SJSA1 (cell line): ENCODE measurements at regions not wholly inside any gene's neighbourhood (a gene's known extent, or its start where the extent isn't known, plus 50 kb on each side); places are given as distances from the start of the nearest gene placed in this dataset.

ENCODE experiments used
- DNase-seq, 2 experiments: peaks; one replicate each; pipeline ENCODE4 v3.0.0-alpha.2; 2015 to 2020; ENCODE audit warnings: low spot score in 2 of 2, low read depth in 1 of 2
- H3K27ac ChIP-seq: fragments of 250-450 bp; sonication (Bioruptor Pico); 2 replicates; pipeline ENCODE4 v1.5.1; 2020; ENCODE audit warnings: mild to moderate bottlenecking, moderate library complexity
- H3K27me3 ChIP-seq: fragments of 250-450 bp; sonication (Bioruptor Pico); replicated peaks from 2 replicates; pipeline ENCODE4 v1.5.1; 2020; ENCODE audit warnings: mild to moderate bottlenecking, moderate library complexity
- H3K36me3 ChIP-seq: fragments of 250-450 bp; sonication (Bioruptor Pico); 2 replicates; pipeline ENCODE4 v1.5.1; 2020; ENCODE audit warnings: mild to moderate bottlenecking
- H3K4me1 ChIP-seq: fragments of 250-450 bp; sonication (Bioruptor Pico); replicated peaks from 2 replicates; pipeline ENCODE4 v1.6.1; 2021; ENCODE audit warnings: mild to moderate bottlenecking
- H3K4me3 ChIP-seq: fragments of 250-450 bp; sonication (Bioruptor Pico); 2 replicates; pipeline ENCODE4 v1.5.1; 2020; ENCODE audit warnings: mild to moderate bottlenecking
- H3K9me3 ChIP-seq: fragments of 250-450 bp; sonication (Bioruptor Pico); replicated peaks from 2 replicates; pipeline ENCODE4 v1.5.1; 2020; ENCODE audit warnings: mild to moderate bottlenecking

DNA sequence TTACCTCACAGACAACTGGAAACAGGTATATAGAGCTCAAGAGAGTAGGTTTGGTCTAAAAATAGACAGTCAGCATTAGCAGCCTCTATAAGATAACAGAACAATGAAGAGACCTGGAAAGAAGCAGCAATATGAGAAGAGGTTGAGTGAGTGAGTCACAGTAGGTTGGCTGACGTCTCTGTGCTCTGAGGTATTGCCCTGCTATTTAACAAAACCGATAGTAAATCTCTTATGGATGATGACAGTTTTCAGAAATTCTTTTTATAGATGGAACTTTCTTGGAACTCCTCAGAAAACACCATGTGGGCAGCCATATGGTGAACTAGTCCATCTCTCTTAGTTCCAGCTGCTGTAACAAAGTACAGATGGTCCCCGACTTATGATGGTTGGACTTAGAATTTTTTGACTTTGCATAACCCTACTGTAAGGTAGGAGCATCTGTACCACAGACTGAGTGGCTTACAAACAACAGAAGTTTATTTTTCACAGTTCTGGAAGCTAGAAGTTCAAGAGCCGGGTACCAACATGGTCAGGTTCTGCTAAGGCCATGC lies 123.5 kb downstream of the MBD2 start:
- DNase-seq: no peak

GRCh38 chr18:54100466-54100865 lies 124.0 kb downstream of the MBD2 start:
- Histone ChIP-seq H3K36me3 (no peaks in the 10 kb centered on the region), H3K4me1 (no peaks in the 10 kb centered on the region), H3K27ac (no peak overlapping the region), H3K27me3 (no peaks in the 10 kb centered on the region), H3K9me3 (no peaks in the 10 kb centered on the region), H3K4me3 (no peak overlapping the region)
- DNase-seq: no peak

More for the DNA sequence above, 123.5 kb downstream of the MBD2 start:
- Histone ChIP-seq H3K27me3 (no peaks in the 10 kb centered on the region), H3K27ac (no peak overlapping the region), H3K36me3 (no peaks in the 10 kb centered on the region), H3K4me3 (no peak overlapping the region), H3K4me1 (no peaks in the 10 kb centered on the region), H3K9me3 (no peaks in the 10 kb centered on the region)

DNA sequence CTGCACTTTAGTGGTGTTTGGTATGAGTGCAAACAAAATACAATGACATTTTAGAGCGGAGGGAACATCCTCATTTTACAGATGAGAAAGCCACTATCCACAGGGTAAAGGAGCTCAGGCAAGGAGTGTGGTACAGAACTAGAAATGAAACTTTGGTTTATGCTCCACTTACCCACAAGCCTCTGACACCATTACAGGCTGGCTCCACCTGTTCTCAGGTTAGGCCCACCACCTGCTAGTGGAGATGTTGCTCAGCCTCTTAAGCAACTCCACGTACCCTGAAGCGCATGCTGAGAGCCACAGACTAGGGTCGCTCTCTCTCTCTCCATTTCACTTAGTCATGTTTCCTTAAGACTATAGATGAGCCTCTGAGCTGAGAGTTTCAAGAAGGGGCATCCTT lies 130.0 kb downstream of the MBD2 start:
- H3K9me3 ChIP-seq: no peaks in the 10 kb centered on the region
- H3K27ac ChIP-seq: no peak overlapping the region
- H3K36me3 ChIP-seq: no peaks in the 10 kb centered on the region
- no peaks in the 10 kb centered on the region for H3K27me3 ChIP-seq
- no peaks in the 10 kb centered on the region for H3K4me1 ChIP-seq
- no peak overlapping the region for H3K4me3 ChIP-seq
- no peak for DNase-seq

DNA sequence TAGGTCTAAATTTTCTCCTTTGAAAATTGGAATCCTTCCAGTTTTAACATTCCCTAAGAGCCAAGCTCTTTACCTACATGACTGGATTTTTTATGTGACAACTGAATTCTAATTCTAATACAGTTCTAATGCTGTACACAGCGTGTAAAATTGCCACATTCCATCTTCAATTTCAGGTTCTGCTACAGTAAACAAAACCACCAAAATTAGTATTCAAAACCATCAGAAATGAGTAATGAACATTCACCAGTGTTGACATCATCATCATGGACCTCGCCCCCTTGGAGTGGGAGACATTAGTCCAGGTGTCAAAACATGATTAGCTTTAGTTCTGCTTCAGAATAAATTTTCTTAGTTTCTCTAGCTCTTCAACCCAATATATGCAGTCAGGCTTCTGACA lies 133.6 kb downstream of the MBD2 start:
- no peaks in the 10 kb centered on the region for H3K4me1 ChIP-seq
- H3K36me3 ChIP-seq: no peaks in the 10 kb centered on the region
- DNase-seq: no peak
- H3K9me3 ChIP-seq: no peaks in the 10 kb centered on the region
- no peak overlapping the region for H3K4me3 ChIP-seq
- no peaks in the 10 kb centered on the region for H3K27me3 ChIP-seq
- H3K27ac ChIP-seq: no peak overlapping the region

DNA sequence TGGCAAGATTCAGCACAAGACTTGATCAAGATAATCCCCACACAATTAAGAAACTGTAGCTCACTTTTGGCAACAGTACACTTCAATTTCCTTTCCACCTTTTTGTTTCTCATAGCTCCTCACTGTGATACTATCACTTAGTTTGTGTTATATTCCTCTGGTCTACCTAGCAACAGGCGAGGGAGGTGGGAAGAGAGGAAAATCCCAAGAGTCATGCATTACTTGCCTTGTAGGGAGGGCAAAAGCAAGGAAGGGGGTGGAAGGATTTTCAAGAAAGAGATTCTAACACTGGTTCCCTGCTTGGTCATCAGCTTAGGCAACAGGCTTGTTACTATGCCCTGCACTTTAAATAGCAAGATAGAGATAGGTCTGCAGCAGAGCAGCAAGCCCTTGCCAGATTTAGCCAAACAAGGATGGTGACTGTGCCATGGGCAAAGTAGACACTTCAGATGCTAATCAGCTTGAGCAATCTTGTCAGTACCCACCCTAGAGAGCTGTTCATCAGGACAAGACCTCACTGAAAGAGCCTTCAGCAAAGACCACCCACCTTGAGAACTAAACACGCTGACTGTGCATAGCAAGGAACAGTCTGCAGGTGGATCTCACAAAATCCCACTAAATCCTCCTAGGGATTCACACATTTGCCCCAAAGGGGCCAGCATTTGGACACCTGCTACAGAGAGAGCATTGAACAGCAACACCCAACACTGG lies 134.6 kb downstream of the MBD2 start:
- Histone ChIP-seq H3K4me1 (no peaks in the 10 kb centered on the region), H3K4me3 (no peak overlapping the region)
- no peak for DNase-seq

GRCh38 chr18:54086863-54087262 lies 137.6 kb downstream of the MBD2 start:
- H3K36me3 ChIP-seq: no peaks in the 10 kb centered on the region
- no peak overlapping the region for H3K27ac ChIP-seq
- H3K27me3 ChIP-seq: no peaks in the 10 kb centered on the region
- H3K4me3 ChIP-seq: no peak overlapping the region
- no peaks in the 10 kb centered on the region for H3K9me3 ChIP-seq
- H3K4me1 ChIP-seq: no peaks in the 10 kb centered on the region
- DNase-seq: no peak

More for the DNA sequence above, 134.6 kb downstream of the MBD2 start:
- Histone ChIP-seq H3K27me3 (no peaks in the 10 kb centered on the region), H3K27ac (no peak overlapping the region), H3K9me3 (no peaks in the 10 kb centered on the region), H3K36me3 (no peaks in the 10 kb centered on the region)

DNA sequence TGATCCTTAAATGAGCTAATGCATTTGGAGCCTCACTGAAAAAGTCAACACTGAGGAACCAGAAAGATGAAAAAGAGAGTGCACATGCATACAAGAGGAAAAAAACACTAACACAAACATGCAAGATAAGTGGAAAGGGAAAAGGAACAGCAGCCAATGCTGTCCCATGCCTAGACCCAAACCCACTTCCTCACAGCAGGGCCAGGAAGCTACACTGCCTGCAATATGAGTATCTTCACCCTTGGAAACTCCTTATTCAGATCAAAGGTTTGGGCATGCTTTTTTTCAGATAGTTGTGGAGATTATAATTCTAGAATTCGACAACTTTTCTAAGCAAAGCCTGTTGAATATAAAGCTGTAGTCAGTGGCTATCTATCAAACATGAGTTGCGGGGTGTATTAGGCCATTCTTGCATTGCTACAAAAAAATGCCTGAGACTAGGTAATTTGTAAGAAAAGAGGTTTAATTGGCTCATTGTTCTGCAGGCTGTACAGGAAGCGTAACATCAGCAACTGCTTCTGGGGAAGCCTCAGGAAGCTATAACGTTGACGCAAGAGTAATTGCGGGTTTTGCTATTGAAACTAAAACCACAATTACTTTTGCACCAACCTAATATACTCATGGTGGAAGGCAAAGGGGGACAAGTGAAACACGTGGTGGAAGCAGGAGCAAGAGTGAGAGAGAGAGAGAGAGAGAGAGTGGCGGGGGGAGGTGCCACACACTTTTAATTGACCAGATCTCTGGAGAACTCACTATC lies 138.2 kb downstream of the MBD2 start:
- no peaks in the 10 kb centered on the region for H3K9me3 ChIP-seq
- H3K36me3 ChIP-seq: no peaks in the 10 kb centered on the region
- no peak for DNase-seq
- H3K4me1 ChIP-seq: no peaks in the 10 kb centered on the region
- H3K4me3 ChIP-seq: no peak overlapping the region
- no peaks in the 10 kb centered on the region for H3K27me3 ChIP-seq
- no peak overlapping the region for H3K27ac ChIP-seq

DNA sequence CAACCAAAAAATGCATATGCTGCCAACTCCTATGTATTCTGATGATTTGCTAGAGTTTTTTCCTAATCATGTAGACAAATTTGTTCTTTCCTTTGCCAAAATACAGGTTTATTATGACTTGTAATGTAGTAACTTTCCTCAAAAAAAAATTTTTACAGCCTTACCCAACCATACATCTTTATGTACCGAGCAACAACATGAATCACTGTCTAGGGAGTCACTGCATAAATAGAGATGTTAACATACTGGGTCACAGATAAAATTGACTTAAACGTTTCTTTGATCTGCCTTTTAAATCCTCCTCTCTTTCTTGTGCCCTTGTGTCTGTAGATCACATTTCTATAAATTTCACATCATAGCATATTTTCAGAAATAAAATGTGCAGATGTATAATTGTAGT lies 143.6 kb downstream of the MBD2 start:
- Histone ChIP-seq H3K27me3 (no peaks in the 10 kb centered on the region), H3K4me3 (no peak overlapping the region), H3K36me3 (no peaks in the 10 kb centered on the region), H3K9me3 (no peaks in the 10 kb centered on the region), H3K4me1 (no peaks in the 10 kb centered on the region), H3K27ac (no peak overlapping the region)
- no peak for DNase-seq

GRCh38 chr18:54076166-54076565 lies 148.3 kb downstream of the MBD2 start:
- Histone ChIP-seq H3K27ac (no peak overlapping the region), H3K27me3 (peaks cover 3% of the 10 kb centered on the region; the same call in 1 of the 2 replicates), H3K36me3 (no peaks in the 10 kb centered on the region), H3K9me3 (no peaks in the 10 kb centered on the region), H3K4me1 (no peaks in the 10 kb centered on the region), H3K4me3 (no peak overlapping the region)
- DNase-seq: no peak

DNA sequence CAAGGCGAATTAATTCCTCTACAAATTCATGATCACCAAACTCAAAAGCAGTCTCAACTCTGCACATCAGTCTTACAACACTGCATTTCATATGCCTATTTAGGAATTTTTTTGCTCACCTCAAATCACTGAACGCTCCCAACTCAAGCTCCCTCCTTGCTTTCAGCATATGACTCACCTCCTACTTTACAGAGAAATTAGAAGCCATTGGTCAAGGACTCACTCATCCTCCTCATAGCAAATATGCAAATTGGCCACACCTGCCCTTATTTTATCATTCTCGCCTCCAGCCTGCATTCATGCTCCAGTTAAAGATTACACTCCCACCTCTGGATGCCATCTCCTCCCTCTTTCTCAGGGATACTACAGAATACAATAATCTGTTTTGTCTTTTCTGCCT lies 148.8 kb downstream of the MBD2 start:
- no peaks in the 10 kb centered on the region for H3K9me3 ChIP-seq
- H3K4me3 ChIP-seq: no peak overlapping the region
- H3K4me1 ChIP-seq: no peaks in the 10 kb centered on the region
- H3K27ac ChIP-seq: no peak overlapping the region
- peaks cover 3% of the 10 kb centered on the region; the same call in 1 of the 2 replicates for H3K27me3 ChIP-seq
- no peaks in the 10 kb centered on the region for H3K36me3 ChIP-seq
- no peak for DNase-seq

DNA sequence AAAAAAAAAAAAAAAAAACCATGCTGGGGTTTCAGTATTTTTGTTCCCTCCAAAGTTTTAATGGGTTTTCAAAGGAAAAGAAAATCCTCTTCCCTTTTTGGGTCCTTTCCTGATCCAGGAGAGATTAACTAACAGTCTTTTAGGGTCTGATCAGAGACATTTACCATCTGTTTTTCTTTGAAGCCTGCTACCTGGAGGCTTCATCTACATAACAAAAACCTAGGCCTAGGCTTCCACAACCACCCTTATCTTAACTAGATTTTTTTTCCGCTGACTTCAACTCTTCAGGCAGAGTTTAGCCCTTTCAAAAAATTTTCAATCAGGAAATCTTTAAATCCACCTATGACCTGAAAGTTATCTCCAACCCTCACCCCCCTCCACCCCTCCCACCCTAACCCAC lies 154.7 kb downstream of the MBD2 start:
- no peaks in the 10 kb centered on the region for H3K36me3 ChIP-seq
- H3K9me3 ChIP-seq: no peaks in the 10 kb centered on the region
- no peak for DNase-seq
- no peak overlapping the region for H3K4me3 ChIP-seq
- peaks cover 3% of the 10 kb centered on the region; the same call in 1 of the 2 replicates for H3K27me3 ChIP-seq
- no peaks in the 10 kb centered on the region for H3K4me1 ChIP-seq
- H3K27ac ChIP-seq: no peak overlapping the region

GRCh38 chr18:54060343-54061005 lies 164.0 kb downstream of the MBD2 start:
- no peak for DNase-seq
- Histone ChIP-seq H3K9me3 (no peaks in the 10 kb centered on the region), H3K27ac (no peak overlapping the region), H3K36me3 (no peaks in the 10 kb centered on the region), H3K4me1 (no peaks in the 10 kb centered on the region), H3K4me3 (no peak overlapping the region), H3K27me3 (no peaks in the 10 kb centered on the region; the same call in 1 of the 2 replicates)

- H3K4me1 ChIP-seq: no peaks in the 10 kb centered on the region
- H3K9me3 ChIP-seq: no peaks in the 10 kb centered on the region
- no peak for DNase-seq
- H3K27me3 ChIP-seq: no peaks in the 10 kb centered on the region
- no peaks in the 10 kb centered on the region for H3K36me3 ChIP-seq
- no peak overlapping the region for H3K4me3 ChIP-seq
- no peak overlapping the region for H3K27ac ChIP-seq
These were observed 171.6 kb downstream of the MBD2 start for GRCh38 chr18:54052732-54053429.
